HG02840 (cell line): ENCODE measurements at regions not wholly inside any gene's neighbourhood (a gene's known extent, or its start where the extent isn't known, plus 50 kb on each side); places are given as distances from the start of the nearest gene placed in this dataset.

Source experiments
- ATAC-seq: cut with Tn5 transposase; IDR thresholded peaks from one replicate; pipeline ENCODE4 v1.9.1; 2021; ENCODE audit warnings: mild to moderate bottlenecking, moderate library complexity, moderate number of reproducible peaks; ENCODE audit not compliant: unreplicated experiment, low FRiP score

DNA sequence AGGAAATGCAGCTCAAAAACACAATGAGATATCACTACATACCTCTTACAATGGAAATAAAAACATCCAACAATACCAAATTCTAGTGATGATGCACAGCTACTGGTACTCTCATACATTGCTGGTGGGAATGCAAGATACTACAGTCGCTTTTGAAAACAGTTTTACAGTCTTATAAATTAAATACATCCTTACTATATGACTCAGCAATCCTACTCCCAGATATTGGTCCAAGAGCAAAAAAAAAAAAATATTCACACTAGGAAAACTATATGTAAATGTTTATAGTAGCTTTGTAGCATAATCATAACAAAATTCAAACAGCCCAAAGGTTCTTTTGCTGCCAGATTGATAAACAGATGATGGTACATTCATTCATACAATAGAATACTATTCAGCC, 217.4 kb upstream of the FAM83B start:
- ATAC-seq = no peak

GRCh38 chr6:54632984-54633565, 213.5 kb upstream of the FAM83B start:
- no peak for ATAC-seq

DNA sequence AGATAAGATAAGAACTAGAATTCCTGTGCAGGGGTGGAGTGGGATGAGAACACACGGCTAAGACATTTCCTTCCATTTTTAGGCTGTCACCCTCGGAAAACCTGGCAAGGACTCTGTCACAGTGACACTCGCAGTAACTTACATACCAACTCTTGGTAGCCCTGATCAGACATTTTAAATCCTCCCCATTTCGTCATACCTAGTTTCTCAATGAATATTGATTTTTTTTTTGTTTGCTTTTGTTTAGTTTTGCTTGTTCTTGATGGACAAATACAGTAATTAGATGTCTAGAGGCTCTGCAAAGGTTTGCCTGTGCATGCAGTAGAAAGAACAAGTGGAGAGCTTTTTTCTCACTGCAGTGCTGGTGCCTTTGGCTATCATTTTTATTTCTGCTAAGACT, 213.0 kb upstream of the FAM83B start:
- no peak for ATAC-seq

DNA sequence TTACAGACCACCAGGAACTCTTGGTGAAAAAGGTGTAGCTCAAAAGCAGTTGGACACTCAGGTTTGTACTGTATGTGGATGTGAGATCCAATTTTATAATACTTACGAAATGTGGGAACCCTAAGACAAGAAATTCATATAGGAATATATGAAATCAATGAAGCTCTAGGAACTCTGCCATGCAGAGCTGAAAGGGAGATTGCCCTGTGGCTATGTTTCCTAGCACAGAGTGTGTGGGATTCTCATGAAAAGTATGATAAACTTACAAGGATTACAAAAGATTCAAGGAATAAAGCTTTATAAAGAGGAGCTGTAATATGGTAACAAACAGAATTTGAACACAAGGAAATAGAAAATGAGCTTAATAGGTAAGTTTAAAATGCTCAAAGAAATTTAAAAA, 205.7 kb upstream of the FAM83B start:
- ATAC-seq = no peak

GRCh38 chr6:54646069-54646950, 200.3 kb upstream of the FAM83B start:
- ATAC-seq = no peak

DNA sequence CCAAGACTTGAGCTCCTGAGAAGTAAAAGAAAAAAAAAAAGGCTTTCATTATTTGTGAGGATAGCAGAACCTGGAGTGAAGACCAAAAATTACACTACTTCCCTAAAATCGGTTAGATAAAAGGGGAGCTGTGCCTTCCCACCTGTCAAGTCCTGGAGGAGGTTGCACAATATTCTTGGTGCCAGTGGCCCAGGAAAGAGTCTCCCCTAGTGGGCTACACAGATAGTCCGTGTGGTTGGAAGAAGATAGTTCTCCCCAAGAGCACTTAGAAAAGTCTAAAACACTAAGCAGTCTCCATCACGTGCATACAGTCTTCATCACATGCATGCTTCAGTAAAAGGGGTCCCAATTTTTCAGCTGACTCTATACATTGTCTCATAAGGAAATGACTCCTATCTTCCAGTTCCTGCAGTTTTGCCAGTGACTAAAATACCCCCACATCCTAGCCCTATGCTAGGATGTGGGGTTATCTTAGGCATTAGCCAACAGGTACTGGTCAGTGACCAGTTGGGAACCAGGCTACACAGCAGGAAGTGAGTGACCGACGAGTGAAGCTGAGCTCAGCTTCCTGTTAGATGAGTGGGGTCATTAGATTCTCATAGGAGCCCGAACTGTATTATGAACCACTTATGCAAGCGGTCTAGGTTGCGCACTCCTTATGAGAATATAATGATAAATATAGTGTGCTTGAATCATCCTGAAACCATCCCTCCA, 199.5 kb upstream of the FAM83B start:
- no peak for ATAC-seq

- no peak for ATAC-seq
Observed at GRCh38 chr6:54654381-54654780, 192.2 kb upstream of the FAM83B start.

DNA sequence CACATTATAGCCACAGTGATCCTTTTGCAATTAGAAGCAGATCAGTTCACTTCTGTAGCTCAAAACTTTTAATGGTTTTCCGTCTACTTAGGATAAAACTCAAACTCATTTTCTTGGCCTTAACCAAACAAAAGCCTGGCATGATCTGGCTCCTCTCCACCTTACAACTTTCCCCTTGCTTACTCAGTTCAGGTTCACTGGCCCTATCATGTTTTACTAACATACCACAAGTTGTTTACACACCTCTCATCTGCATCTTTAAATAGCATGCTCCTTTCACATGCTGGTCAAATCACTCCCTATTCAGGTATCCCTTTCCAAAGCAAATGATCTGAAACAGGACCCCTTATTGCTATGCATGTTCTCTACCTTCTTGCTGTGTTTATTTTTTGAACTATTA, 191.4 kb upstream of the FAM83B start:
- ATAC-seq = no peak

GRCh38 chr6:54665278-54665677, 181.3 kb upstream of the FAM83B start:
- no peak for ATAC-seq

DNA sequence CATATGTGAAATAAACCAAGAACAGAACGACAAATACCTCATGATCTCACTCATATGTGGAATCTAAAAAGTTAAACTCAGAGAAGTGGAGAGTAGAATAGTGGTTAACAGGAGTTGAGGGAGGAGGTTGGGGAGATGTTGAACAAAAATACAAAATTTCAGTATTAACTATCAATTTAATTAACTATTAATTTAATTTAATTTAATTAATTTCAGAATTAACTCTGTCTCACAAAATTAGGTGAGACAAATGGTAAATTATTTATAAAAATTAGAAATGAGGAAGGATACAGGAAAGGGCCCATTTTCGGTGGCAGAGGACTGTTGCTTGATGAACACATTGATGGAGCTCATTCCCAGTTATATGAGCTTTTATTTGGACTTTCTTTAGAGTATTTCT, 166.0 kb upstream of the FAM83B start:
- no peak for ATAC-seq

GRCh38 chr6:54681267-54681666, 165.3 kb upstream of the FAM83B start:
- no peak for ATAC-seq

GRCh38 chr6:54681987-54682386, 164.6 kb upstream of the FAM83B start:
- ATAC-seq = no peak

GRCh38 chr6:54689620-54690019, 157.0 kb upstream of the FAM83B start:
- ATAC-seq = no peak

- no peak for ATAC-seq
Observed at GRCh38 chr6:54690596-54690995, 156.0 kb upstream of the FAM83B start.

DNA sequence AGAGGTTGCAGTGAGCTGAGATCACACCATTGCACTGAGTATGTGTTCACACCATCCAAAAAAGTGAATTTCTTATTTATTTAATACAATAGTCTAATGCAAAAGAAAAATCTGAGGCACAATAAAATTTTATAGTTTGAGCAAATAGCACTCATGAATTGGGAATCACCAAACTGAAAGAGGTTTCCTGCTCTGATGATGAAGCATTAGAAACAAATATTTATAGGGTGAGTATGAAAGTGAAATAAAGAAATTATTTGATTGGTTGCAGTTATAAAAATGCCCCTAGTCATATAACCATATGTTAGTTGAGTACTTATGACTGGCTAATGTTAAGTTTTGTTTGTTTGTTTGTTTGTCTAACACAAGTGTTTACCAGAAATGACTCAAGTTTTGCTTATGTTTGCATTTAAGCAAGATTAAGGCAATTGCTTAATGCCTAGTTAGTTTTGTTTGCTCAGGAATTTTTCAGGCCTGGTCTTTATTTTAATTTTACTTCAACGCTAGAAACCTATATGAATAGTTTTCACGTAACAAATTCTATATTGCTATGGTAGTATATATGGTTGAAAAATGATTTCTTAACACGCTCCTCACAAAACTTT, 151.5 kb upstream of the FAM83B start:
- ATAC-seq = no peak

DNA sequence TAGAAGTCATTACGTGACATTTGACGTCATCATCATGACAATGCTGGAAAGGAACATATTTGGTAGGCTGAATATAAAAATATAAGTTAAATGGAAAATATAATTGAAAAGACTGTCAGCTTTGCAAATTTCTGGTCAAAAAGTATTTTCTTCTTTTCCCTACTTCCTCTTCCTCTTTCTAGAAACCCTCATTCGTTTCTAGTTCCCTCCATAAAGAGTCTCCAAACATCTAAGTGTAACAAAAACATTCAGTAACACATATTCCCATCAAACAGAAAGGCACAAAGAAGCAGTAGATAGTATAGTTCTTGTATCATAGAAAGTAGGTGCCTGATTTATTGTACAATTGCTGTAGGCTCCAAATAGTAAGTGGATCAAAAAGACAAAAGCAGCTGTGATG, 150.8 kb upstream of the FAM83B start:
- ATAC-seq = no peak

DNA sequence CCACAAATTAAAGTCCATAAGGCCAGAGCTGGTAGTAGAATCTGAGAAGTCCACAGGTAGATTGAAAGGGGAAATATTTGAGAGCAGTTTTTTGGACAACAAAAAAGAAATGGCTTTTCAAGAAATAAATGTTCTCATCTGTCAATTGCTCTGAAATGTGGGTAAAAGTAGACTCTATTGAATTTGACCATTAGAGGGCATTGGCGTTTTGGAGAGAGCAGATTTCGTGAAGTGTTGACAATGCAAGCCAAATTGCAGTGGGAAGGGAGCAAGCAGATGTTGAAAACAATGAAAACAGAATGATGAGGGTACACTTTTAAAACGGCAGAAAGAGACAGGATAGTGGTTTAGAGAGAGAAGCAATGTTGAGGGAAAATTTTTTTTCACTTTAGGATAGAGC, 149.1 kb upstream of the FAM83B start:
- ATAC-seq = no peak

GRCh38 chr6:54698974-54699373, 147.6 kb upstream of the FAM83B start:
- ATAC-seq = no peak

- no peak for ATAC-seq
Observed at GRCh38 chr6:54700158-54700557, 146.4 kb upstream of the FAM83B start.

GRCh38 chr6:54702772-54703171, 143.8 kb upstream of the FAM83B start:
- ATAC-seq = no peak

- ATAC-seq = no peak
Observed at GRCh38 chr6:54706391-54706790, 140.2 kb upstream of the FAM83B start.
